H1 (cell line): ENCODE measurements at regions not wholly inside any gene's neighbourhood (a gene's known extent, or its start where the extent isn't known, plus 50 kb on each side); places are given as distances from the start of the nearest gene placed in this dataset.

ENCODE experiments used
- GABPA ChIP-seq: IDR thresholded peaks from 2 replicates; pipeline ENCODE4 v1.6.1; 2011; ENCODE audit warnings: mild to moderate bottlenecking, low read length, moderate library complexity, borderline replicate concordance; ENCODE audit not compliant: insufficient read depth
- SIX5 ChIP-seq: IDR thresholded peaks from 2 replicates; pipeline ENCODE4 v1.6.1; 2011; ENCODE audit warnings: mild to moderate bottlenecking, low read depth, low read length
- SP4 ChIP-seq: IDR thresholded peaks from 2 replicates; pipeline ENCODE4 v1.6.1; 2012; ENCODE audit warnings: low read length, inconsistent platforms
- TF ChIP-seq, protein P1 (sequence below): fragments of 300-600 bp; sonication (generic); IDR thresholded peaks from 2 replicates; pipeline ENCODE4 v1.7.1; 2012; ENCODE audit warnings: low read length, moderate library complexity, mild to moderate bottlenecking, inconsistent platforms; ENCODE audit not compliant: insufficient replicate concordance

DNA sequence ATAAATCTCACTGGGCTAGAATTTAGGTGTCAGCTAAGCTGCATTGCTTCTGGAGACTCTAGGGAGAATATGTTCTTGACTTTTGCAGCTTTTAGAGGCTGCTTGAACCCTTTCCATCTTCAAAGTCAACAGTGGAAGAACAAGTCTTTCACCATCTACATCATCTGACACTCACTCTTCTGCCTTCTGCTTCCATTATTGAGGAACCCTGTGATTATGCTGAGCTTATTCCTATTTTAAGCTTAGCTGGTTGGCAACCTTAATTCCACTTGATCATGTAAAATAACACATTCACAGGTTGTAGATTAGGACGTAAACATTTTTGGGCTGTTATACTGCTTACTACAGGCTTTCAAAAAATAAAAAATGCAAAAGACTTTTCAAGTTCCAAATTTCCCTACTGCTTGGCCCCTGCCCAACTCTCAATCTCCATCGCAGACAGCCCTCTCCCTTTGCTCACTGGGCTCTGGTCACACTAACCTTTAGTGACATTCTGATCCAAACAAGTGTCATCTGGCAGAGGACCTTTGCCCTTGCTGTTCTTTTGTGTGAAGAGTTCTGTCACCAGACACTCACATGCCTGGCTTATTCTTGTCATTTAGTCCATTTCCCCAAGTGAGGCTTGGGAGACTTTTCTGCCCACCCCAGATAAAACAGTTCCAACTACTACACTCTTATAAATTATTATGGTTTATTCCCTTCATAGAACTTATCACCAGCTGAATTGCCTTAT lies 1056.0 kb downstream of the STIM2 start (continued):
- TF ChIP-seq, protein P1, sequence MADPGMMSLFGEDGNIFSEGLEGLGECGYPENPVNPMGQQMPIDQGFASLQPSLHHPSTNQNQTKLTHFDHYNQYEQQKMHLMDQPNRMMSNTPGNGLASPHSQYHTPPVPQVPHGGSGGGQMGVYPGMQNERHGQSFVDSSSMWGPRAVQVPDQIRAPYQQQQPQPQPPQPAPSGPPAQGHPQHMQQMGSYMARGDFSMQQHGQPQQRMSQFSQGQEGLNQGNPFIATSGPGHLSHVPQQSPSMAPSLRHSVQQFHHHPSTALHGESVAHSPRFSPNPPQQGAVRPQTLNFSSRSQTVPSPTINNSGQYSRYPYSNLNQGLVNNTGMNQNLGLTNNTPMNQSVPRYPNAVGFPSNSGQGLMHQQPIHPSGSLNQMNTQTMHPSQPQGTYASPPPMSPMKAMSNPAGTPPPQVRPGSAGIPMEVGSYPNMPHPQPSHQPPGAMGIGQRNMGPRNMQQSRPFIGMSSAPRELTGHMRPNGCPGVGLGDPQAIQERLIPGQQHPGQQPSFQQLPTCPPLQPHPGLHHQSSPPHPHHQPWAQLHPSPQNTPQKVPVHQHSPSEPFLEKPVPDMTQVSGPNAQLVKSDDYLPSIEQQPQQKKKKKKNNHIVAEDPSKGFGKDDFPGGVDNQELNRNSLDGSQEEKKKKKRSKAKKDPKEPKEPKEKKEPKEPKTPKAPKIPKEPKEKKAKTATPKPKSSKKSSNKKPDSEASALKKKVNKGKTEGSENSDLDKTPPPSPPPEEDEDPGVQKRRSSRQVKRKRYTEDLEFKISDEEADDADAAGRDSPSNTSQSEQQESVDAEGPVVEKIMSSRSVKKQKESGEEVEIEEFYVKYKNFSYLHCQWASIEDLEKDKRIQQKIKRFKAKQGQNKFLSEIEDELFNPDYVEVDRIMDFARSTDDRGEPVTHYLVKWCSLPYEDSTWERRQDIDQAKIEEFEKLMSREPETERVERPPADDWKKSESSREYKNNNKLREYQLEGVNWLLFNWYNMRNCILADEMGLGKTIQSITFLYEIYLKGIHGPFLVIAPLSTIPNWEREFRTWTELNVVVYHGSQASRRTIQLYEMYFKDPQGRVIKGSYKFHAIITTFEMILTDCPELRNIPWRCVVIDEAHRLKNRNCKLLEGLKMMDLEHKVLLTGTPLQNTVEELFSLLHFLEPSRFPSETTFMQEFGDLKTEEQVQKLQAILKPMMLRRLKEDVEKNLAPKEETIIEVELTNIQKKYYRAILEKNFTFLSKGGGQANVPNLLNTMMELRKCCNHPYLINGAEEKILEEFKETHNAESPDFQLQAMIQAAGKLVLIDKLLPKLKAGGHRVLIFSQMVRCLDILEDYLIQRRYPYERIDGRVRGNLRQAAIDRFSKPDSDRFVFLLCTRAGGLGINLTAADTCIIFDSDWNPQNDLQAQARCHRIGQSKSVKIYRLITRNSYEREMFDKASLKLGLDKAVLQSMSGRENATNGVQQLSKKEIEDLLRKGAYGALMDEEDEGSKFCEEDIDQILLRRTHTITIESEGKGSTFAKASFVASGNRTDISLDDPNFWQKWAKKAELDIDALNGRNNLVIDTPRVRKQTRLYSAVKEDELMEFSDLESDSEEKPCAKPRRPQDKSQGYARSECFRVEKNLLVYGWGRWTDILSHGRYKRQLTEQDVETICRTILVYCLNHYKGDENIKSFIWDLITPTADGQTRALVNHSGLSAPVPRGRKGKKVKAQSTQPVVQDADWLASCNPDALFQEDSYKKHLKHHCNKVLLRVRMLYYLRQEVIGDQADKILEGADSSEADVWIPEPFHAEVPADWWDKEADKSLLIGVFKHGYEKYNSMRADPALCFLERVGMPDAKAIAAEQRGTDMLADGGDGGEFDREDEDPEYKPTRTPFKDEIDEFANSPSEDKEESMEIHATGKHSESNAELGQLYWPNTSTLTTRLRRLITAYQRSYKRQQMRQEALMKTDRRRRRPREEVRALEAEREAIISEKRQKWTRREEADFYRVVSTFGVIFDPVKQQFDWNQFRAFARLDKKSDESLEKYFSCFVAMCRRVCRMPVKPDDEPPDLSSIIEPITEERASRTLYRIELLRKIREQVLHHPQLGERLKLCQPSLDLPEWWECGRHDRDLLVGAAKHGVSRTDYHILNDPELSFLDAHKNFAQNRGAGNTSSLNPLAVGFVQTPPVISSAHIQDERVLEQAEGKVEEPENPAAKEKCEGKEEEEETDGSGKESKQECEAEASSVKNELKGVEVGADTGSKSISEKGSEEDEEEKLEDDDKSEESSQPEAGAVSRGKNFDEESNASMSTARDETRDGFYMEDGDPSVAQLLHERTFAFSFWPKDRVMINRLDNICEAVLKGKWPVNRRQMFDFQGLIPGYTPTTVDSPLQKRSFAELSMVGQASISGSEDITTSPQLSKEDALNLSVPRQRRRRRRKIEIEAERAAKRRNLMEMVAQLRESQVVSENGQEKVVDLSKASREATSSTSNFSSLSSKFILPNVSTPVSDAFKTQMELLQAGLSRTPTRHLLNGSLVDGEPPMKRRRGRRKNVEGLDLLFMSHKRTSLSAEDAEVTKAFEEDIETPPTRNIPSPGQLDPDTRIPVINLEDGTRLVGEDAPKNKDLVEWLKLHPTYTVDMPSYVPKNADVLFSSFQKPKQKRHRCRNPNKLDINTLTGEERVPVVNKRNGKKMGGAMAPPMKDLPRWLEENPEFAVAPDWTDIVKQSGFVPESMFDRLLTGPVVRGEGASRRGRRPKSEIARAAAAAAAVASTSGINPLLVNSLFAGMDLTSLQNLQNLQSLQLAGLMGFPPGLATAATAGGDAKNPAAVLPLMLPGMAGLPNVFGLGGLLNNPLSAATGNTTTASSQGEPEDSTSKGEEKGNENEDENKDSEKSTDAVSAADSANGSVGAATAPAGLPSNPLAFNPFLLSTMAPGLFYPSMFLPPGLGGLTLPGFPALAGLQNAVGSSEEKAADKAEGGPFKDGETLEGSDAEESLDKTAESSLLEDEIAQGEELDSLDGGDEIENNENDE: no peak
- TF ChIP-seq SIX5 (no peak), GABPA (no peak), SP4 (no peak)
